ENCODE measurements at regions not wholly inside any gene's neighbourhood (a gene's known extent, or its start where the extent isn't known, plus 50 kb on each side); places are given as distances from the start of the nearest gene placed in this dataset.

GRCh38 chr17:68179236-68179925, 68.5 kb upstream of the AMZ2 start:
- no peak for DNase-seq (ENCODE audit: low read depth)

GRCh38 chr17:68179926-68180285, 67.9 kb upstream of the AMZ2 start:
- no peak overlapping the region for H3K4me3 ChIP-seq (ENCODE audit: low read depth, low read length)
- DNase-seq (ENCODE audit: low read depth) = no peak

More at GRCh38 chr17:68179236-68179925, 68.5 kb upstream of the AMZ2 start:
- no peak overlapping the region for H3K4me3 ChIP-seq (ENCODE audit: low read depth, low read length)

- no peak overlapping the region for H3K4me3 ChIP-seq (ENCODE audit: low read depth, low read length)
- DNase-seq (ENCODE audit: low read depth) = no peak
These were observed 65.9 kb upstream of the AMZ2 start for GRCh38 chr17:68182011-68182306.

GRCh38 chr17:68182940-68183551, 64.8 kb upstream of the AMZ2 start:
- no peak for DNase-seq (ENCODE audit: low read depth)
- no peak overlapping the region for H3K4me3 ChIP-seq (ENCODE audit: low read depth, low read length)

- DNase-seq (ENCODE audit: low read depth) = no peak
- H3K4me3 ChIP-seq (ENCODE audit: low read depth, low read length) = no peak overlapping the region
These were observed 63.7 kb upstream of the AMZ2 start for GRCh38 chr17:68184141-68184571.

GRCh38 chr17:68184816-68185436, 62.9 kb upstream of the AMZ2 start:
- H3K4me3 ChIP-seq (ENCODE audit: low read depth, low read length) = no peak overlapping the region

GRCh38 chr17:68185820-68186219, 62.0 kb upstream of the AMZ2 start:
- H3K4me3 ChIP-seq (ENCODE audit: low read depth, low read length) = no peak overlapping the region
- DNase-seq (ENCODE audit: low read depth) = no peak

More at GRCh38 chr17:68184816-68185436, 62.9 kb upstream of the AMZ2 start:
- no peak for DNase-seq (ENCODE audit: low read depth)

GRCh38 chr17:68190495-68190894, 57.3 kb upstream of the AMZ2 start:
- no peak overlapping the region for H3K4me3 ChIP-seq (ENCODE audit: low read depth, low read length)
- DNase-seq (ENCODE audit: low read depth) = no peak

GRCh38 chr17:68195667-68196393, 52.0 kb upstream of the AMZ2 start:
- no peak for DNase-seq (ENCODE audit: low read depth)
- H3K4me3 ChIP-seq (ENCODE audit: low read depth, low read length) = no peak overlapping the region

- no peak overlapping the region for H3K4me3 ChIP-seq (ENCODE audit: low read depth, low read length)
- no peak for DNase-seq (ENCODE audit: low read depth)
These were observed 51.3 kb upstream of the AMZ2 start for GRCh38 chr17:68196394-68197090.

- no peak for DNase-seq (ENCODE audit: low read depth)
These were observed 50.5 kb upstream of the AMZ2 start for GRCh38 chr17:68197091-68197996.

GRCh38 chr17:68197997-68198930, 49.6 kb upstream of the AMZ2 start:
- H3K4me3 ChIP-seq (ENCODE audit: low read depth, low read length) = no peak overlapping the region
- no peak for DNase-seq (ENCODE audit: low read depth)

More at GRCh38 chr17:68197091-68197996, 50.5 kb upstream of the AMZ2 start:
- no peak overlapping the region for H3K4me3 ChIP-seq (ENCODE audit: low read depth, low read length)
